ENCODE measurements at regions not wholly inside any gene's neighbourhood (a gene's known extent, or its start where the extent isn't known, plus 50 kb on each side); places are given as distances from the start of the nearest gene placed in this dataset.
A peak's percentile ranks its signal among the peaks of the same experiment; 100 is the strongest.

DNA sequence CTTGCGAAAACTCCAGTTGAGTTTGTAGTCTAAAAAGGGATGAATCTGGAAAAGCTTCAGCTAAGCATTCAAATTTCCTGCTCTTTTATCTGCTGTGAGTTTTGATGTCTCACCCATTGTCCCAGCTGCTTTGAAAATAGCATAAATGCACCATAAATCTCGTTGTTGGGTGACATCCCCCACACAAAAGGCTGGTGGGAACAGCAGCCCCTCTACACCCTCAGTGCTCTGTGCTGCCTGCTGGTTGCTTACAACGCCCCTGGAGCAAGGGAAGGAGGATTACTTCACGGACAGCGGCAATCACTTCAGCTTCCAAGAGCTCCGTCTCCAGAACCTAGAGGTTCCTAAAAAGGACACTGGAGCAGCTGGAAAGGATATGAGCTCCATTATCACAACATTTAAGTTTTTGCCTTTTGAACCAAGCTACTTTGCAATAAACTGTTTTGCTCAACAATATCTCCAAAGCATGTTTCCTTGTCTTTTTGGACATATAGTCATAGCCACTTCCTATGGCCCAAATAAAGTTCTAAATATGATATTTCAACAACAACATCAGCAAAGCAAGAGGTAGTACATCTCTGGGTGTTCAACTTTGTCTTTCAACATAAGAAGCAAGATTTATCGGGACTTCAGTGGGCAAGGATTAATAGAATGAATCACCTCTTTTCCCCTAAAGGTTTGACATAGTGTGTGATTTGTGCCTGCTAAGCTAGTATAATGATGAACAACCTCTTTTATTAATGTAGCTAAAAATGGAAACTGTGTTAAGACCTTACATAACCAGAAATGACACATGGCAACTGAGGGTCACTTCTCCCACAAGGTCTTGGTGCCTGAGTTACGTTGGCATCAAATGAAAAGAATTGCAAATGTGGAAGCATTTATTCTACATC is 413.5 kb downstream of the TXNL1 start:
- DNase-seq (ENCODE audit: low spot score), result no peak

DNA sequence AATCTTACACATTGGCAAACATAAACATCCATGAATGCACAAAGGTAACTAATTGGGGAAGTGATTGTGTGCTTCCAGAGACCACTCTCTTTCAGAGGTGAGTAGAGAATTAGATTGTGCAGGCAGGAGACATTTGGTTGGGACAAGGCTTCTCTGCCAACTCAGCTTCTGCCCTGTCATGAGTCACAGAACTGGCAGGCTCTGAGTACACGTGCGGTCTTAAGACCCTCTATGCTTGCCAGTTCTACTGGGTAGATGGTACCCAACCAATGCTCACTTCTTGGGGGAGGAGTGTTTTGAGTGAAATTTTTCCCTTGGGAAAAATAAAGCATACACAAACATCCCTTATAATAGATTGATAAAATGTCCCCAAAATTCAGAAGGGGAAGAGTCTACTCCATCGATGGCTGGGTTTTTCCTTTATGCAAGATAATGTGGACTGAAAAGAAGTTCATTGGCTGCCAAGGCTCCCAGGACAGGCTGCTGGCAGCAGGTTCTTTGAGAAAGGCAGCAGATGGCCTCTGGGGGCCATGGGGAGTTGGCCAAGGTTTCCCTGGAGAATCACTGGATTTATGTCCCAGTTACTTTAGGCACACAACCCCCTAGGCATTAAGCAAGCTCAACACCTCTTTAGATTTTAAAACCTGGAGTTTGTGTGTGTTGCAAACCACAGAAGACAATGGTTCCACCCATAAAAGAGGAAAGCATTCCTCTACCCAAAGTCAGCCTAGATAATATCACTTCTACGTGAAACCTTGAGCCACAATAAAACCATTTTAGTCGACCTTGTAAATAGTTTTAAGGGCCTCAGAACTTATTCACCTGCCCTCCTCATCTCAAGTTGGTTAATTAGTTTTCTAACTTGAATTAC is 417.0 kb downstream of the TXNL1 start:
- peak; percentile 79 for DNase-seq (ENCODE audit: low spot score)

DNA sequence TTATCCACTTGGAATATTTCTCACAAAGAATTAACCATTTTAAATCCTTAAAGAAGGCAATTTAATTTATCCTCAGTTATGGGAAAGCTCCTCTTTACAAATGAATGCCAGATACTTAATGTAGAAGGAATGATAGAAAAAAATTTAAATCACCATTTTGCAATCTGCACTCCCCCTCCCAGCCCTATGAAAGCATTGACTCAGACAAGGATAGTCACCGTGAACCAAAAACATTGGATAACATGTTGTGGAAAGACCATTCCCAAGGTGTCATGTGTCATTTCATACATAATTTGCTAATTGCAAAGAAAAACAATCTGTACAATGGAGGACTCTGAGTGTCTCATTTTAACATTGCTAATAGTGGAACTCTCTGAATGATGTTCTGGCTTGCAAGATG is 421.0 kb downstream of the TXNL1 start:
- DNase-seq (ENCODE audit: low spot score), result no peak

DNA sequence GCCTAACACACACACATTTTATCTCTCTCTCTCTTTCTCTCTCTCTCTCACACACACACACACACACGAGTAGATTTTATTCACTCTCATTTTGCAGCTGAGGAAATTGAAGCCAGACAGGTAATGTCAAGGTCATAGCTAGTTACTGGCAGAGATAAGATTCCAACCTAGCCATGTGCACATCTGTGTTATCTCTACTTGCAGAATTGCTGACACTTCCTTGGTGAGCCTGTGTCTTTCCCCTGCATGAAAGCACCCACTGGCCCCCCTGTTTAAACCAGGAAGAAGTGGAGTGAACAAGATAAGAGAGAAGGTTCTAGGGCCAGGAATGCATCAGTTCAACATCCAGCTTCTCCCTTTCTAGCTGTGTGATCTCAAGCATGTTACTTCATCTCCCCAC is 423.7 kb downstream of the TXNL1 start:
- DNase-seq (ENCODE audit: low spot score), result no peak

DNA sequence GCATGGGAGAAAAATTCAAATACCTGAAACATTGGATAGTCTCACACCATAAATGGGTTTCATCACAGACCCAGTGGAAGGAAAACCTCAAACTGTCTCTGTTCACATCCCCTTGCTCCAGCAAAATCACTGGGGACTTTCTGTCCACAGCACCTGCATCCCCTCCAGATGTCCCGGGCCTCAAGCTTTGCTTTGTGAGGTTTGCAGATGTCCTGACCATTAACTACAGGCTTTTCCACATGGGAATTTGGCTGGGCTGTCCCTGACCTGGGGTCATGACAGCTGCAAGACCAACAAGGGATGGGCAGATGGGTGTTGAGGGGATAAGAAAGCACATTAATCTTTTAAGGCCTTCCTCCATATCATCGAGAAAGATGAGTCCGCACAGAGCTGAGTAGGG is 427.9 kb downstream of the TXNL1 start:
- DNase-seq (ENCODE audit: low spot score), result no peak

DNA sequence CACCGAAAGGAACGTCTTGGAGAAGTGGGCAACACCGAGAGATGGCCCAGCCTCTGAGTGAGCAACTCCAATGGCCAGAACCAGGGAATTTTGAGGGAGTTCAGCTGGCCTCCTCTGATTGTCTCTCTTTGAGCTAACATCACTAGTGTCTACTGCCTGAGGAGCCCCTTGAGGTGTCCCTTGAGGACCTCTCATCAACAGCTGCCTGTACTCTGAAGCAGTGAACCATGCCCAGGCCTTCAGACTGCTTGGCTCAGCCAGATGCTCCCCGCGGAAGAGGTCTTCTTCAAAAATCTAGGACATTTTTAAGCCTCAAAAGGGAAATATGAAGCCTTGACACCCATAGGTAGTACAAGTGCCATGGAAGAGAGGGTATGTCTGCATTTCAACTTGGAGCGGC is 430.4 kb downstream of the TXNL1 start:
- no peak for DNase-seq (ENCODE audit: low spot score)

DNA sequence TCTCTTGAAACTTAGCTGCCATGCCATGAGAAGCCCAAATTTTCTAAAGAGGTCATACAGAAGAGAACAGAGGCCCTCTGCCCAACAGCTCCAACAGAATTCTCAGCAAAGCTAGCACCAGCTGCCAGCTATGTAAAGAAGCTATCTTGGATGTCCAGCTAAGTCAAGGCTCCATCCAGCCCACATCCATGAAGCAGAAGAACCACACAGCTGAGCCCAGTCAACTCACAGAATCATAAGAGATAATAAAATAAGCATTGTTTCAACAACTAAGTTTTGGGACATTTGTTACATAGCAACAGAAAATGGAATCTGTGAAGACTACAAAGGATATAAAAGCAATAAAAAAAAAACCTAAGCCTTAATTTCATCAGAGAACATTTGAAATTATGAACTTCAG is 434.3 kb downstream of the TXNL1 start:
- no peak for DNase-seq (ENCODE audit: low spot score)

DNA sequence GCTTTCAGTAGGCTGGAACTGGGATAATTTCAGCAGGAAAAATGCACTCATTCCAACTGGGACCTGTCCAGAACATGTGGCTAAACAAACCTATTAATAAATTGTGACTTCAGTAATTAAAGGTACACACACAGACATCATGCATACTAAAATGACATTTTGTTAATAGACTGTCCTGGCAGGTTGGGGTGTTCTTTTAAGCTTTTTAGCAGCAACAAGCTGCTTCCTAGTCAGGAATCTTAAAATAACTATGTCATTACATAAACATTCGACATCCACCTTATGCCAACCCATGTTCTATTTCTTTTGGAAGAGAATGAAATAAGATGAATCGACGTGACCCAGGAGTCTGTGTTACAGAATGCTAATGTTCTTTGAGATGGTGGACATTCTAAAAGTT is 435.7 kb downstream of the TXNL1 start:
- peak; percentile 9 for DNase-seq (ENCODE audit: low spot score)

DNA sequence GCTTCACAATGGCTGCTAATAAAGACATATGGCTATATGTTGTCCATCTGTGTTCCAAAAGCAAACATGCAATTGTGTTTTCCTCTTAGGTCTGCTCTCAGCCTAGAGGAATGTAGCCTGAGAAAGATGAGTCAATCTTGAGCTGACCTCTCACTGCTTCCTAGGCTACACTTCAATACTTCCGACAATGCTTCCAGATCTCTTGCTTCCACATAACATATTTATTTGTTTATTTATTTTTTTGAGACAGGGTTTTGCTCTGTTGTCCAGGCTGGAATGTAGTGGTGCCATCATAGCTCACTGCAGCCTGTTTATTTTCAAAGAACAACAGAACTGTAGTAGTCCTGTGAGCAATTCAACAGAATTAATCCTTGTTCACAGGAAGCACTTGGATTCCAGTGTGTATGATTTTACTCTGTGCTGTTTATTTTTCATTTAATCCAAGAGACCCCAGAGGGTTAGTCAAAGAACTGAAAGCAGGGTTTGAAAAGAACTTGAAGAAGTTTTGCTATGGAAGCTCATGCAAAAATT is 437.9 kb downstream of the TXNL1 start:
- DNase-seq (ENCODE audit: low spot score), result no peak

DNA sequence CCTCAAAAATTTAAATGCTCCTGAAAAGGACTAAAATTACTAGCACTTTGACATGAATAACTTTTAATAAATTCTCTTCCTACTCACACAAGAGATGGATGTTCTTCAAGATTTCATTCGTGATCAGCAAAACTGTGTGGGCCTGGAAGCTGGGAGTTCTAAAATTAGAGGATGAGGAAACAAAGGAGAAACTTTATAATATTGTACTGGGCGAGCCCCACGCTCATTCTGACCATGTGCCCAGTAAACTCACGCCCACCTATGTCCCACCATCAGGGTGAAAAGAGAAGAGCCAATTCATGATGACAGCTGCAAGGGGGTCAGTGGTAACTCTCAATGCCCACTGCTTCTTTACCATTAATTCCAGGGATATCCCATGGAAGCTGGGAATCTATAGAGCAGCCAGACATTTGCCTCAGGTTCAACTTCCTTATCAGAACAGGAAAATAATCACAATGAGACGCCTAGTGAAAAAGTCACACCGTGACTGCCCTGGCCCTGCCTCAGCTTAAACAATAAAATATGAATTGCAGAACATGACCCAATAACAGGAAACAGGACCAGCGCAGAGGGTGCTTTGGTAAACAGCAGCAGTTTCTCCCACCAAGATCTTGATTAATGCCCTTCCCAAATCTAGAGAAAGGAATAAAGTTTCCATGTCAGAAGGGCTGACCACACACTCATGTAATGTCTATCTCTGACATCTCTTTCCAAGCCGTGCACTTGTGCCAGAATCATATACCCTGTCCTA is 438.6 kb downstream of the TXNL1 start:
- DNase-seq (ENCODE audit: low spot score), result no peak

DNA sequence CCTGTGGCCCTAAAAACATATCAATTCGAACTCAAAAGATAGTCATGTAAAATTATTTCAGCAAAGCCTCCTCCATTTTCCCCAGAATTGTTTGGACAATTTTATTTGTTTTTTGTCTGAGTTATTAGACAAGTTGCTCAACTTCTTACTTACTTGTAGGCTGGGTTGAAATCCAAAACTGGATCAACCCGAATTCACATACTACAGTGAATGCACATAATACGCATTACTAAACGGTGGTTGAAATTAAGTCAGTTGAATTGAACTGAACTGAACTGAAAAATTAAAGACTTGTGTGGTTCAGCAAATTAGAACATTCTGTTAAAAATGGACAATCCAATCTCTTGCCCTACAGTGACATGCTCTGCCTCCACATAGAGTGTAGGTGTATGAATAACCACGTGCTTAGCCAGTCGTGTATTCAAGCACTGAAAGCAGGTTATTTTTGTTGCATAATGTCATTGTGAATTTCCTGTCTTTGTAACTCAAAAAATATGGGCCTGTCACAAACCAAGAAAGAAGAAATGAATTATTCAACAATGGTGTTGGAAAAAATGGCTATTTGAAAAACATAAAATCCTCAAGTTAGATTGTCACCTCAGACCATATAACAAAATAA is 441.0 kb downstream of the TXNL1 start:
- no peak for DNase-seq (ENCODE audit: low spot score)

DNA sequence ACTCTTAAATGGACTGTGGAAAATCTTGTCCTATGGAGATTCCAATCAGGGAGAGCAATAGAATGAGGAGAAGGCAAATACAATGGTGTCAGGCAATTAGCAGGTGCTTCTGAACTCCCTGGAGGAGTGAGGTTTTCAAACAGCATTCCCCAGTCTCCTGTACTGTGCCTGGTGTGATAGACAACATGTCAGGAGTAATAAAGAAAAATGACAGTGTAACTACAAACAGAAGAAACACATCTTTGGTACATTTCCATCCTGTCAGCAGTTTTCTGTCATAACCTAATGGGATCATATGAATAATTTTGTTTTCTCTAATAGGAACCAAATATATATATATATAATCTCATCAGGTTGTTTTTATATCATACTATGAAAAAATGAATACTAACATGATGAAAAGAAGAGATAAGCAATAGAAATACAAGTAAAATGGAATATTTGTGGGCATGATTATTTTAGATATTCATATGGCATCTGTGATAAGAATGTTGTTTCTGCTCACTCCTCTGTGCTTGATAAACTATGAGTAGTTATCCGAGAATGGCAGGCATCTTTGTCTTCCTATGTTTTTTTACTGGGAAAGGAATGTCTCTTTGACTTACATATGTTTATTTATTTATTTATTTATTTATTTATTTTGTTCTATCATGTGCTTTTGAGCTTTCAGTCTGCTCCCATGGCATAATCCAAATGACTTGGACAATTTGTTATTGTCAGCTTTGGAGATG is 441.7 kb downstream of the TXNL1 start:
- DNase-seq (ENCODE audit: low spot score), result no peak

DNA sequence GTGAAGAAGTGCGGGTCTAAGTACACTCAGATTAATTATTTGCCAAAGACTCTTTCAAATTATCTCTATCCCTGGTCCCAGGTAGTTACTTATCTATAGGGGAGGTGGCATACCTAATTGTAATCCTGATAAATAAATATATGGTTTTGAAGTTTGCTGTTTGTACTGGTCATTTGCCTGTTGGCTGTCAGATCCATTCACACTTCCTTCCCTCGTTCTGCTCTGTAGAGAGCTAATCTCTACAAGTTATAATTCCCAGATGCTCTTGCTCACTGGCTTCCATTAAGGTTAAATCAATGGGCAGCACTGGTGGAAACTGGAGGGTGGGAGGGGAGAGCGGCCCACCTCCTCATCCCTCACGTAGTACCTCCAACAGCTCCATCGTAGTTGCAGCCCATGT is 447.1 kb downstream of the TXNL1 start:
- DNase-seq (ENCODE audit: low spot score), result no peak

DNA sequence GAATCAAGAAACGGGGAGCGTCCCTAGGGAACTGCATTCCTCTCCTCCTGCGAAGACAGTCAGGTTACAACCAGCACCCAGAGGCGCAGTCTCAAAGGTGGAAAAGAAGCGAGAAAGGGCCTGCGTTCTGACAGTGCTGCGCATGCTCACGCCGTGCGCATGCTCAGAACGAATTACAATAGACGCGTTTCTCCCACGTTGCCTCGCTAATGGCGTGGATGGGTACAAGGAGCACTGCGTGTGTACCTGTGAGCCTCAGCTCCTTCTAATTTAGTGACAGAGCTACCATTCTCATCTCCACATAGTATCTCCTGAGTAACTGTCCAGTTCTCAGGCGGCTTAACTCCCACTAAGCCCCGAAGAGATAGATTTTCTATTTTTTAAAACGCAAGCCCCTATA is 448.8 kb downstream of the TXNL1 start:
- no peak for DNase-seq (ENCODE audit: low spot score)

DNA sequence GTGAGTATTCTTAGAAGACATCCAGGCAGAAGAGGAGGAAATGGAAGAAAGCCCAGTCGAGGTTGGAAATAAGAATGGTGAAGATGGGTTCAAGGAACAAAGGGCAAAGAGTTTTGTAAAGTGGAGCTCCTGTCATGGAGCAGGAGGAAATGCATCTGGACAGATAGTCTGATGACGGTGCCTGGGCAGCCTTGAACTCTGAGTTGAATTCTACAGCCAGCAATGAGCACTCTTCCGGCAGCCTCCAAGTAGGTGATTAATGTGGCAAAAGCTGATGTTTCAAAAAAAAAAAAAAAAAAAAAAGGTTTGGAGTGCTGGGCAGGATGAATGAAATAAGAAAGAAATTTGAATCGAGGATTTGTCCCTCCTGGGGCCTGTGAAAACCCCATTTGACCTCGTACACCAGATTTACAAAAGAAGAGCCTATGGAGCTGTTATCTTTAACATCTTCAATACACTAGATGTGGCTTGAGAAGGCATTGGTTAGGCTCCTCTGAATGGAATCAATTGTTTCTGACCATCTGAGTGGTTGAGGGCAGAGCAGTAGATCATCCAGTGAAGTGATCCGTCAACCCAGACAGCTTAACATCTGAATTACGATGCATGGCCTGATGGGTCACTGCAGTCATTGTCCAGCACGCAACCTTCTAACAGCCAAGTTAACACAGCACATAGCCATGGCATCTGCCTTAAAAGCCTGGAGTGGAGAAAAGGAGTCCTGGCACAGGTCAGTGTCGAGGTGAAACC is 449.7 kb downstream of the TXNL1 start:
- DNase-seq (ENCODE audit: low spot score), result no peak

DNA sequence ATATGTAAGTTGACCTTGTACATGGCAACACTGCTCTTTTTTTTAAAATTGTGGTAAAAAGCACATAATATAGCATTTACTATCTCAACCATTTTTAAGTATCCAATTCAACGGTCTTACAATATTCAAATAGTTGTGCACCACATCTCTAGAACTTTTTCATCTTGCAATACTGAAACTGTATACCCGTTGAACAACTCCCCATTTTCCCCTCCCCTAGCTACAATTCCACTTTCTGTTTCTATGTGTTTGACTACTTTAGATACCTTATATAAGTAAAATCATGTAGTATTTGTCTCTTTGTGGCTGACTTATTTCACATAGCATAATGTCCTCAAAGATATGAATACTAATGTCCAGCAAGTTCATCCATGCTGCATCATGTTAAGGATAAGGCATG is 452.1 kb downstream of the TXNL1 start:
- no peak for DNase-seq (ENCODE audit: low spot score)

DNA sequence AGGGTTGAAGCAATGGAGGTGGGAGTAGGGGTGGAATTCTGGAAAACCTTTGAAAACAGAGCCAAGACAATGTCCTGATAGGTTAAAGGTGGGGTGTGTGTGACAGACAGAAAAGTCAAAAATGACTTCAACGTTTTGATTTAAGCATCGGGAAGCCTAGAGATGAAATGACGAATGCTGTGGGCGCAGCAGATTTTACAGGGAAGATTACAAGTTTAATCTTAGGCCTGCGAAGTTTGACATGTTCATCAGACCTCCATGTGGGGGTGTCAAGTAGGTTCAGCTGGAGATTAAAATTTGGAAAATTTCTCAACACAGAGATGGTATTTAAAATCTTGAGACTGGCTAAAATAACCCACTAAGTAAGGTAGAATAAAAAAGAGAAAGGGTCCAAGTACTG is 453.3 kb downstream of the TXNL1 start:
- DNase-seq (ENCODE audit: low spot score), result no peak

DNA sequence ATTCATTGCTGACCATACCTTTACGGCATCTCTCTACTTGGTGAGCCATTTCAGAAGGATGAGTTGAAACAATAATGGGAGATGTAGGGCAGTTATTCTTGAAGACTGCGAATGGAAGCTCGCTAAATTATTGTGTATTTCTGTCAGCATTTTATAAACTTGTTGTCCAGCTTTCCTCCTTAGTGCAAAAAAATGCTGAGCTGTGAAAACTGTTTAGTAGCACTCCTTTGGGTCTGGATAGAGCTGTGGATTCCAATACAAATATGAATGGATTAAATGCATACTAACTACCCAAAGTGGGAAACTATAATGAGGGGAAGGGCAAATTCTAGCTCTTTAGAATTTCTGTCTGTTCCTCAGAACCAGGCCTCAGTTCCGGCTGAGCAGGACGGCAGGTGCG is 461.6 kb downstream of the TXNL1 start:
- no peak for DNase-seq (ENCODE audit: low spot score)

DNA sequence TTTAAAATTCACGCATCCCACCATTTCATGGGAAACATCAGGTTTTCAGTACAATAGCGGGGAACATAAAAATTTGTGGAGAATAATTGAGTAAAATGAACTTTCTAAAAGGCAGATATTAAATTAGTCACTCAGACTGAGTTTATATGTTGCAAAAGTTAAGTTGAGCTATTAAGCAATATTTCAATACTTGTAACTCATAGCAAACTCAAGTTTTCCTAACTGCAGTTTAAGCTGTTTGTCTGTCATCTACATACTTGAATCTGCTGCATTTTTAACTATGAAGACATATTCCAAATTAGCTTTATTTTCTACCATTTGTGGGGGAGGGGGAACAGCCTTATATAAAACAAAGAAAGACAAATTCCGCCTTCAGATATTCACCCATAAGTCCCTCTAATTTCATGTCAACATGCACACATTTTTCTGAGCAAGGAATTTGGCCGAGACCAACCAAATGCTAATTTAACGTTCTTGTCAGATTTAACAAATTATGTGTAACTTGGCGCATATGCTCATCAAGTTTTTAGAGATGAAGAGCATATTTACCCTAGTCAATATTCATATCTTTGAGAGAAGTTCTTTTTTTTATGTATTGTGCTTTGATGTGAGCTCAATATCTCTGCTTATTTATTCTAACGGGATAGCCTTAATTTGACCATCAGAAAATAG is 462.9 kb downstream of the TXNL1 start:
- DNase-seq (ENCODE audit: low spot score), result no peak
